IMR-90 (cell line): ENCODE measurements at regions not wholly inside any gene's neighbourhood (a gene's known extent, or its start where the extent isn't known, plus 50 kb on each side); places are given as distances from the start of the nearest gene placed in this dataset.

ENCODE experiments used
- POLR2A ChIP-seq: IDR thresholded peaks from 2 replicates; pipeline ENCODE4 v1.6.1; 2012; ENCODE audit warnings: mild to moderate bottlenecking, low read depth, low read length
- RFX5 ChIP-seq: IDR thresholded peaks from 2 replicates; pipeline ENCODE4 v1.8.0; 2012; ENCODE audit warnings: low read depth, mild to moderate bottlenecking, low read length, moderate library complexity

- TF ChIP-seq POLR2A (no peak), RFX5 (no peak)
Measured at GRCh38 chr2:107263628-107264027, 377.7 kb upstream of the ST6GAL2 start.
